Glutamatergic neuron (in vitro differentiated cells): ENCODE measurements at regions not wholly inside any gene's neighbourhood (a gene's known extent, or its start where the extent isn't known, plus 50 kb on each side); places are given as distances from the start of the nearest gene placed in this dataset.

Source experiments
- DNase-seq: peaks from one replicate; pipeline ENCODE4 v3.0.0; 2022
- H3K27ac Mint-ChIP-seq: one replicate; pipeline ENCODE4 v1.8.0; 2020; ENCODE audit warnings: mild to moderate bottlenecking, mixed read lengths, inconsistent platforms; ENCODE audit not compliant: unreplicated experiment
- H3K27me3 Mint-ChIP-seq: one replicate; pipeline ENCODE4 v1.8.0; 2020; ENCODE audit warnings: mild to moderate bottlenecking, moderate library complexity, mixed read lengths, inconsistent platforms; ENCODE audit not compliant: unreplicated experiment
- H3K36me3 Mint-ChIP-seq: one replicate; pipeline ENCODE4 v1.8.0; 2020; ENCODE audit warnings: mild to moderate bottlenecking, mixed read lengths, inconsistent platforms; ENCODE audit not compliant: unreplicated experiment
- H3K4me1 Mint-ChIP-seq: one replicate; pipeline ENCODE4 v1.8.0; 2020; ENCODE audit warnings: mild to moderate bottlenecking, low read depth, mixed read lengths, inconsistent platforms; ENCODE audit not compliant: unreplicated experiment
- H3K4me3 Mint-ChIP-seq: one replicate; pipeline ENCODE4 v1.8.0; 2020; ENCODE audit warnings: mild to moderate bottlenecking, mixed read lengths, inconsistent platforms; ENCODE audit not compliant: unreplicated experiment
- H3K9me3 Mint-ChIP-seq: one replicate; pipeline ENCODE4 v1.8.0; 2020; ENCODE audit warnings: mild to moderate bottlenecking, moderate library complexity, mixed read lengths, inconsistent platforms; ENCODE audit not compliant: unreplicated experiment
- TF ChIP-seq, protein P1 (sequence below): fragments of 200-600 bp; sonication (generic); IDR thresholded peaks from one replicate; pipeline ENCODE4 v1.5.0; 2021; ENCODE audit not compliant: partially characterized antibody, unreplicated experiment

DNA sequence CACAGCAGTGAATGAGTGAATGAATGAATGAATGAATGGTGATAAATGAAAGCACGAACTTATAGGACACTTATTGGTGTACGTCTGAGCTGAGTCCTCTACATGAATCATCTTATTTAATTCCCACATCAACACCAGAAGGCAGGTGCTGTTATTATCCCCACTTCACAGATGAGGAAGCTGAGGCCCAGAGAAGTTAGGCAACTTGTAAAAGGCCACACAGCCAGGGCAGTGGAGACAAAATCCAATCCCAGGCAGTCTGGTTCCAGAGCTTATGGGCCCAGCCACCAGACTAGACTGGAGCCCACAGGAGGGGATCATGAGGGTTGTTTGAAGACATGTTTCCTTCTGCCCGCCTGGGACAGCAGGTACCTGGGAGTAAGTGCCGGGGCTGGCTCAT is 364.0 kb downstream of the MN1 start:
- Mint-ChIP-seq H3K27ac (no peak overlapping the region), H3K27me3 (peaks cover 16% of the 10 kb centered on the region), H3K9me3 (peaks cover 5% of the 10 kb centered on the region), H3K4me3 (no peak overlapping the region), H3K4me1 (peaks cover 11% of the 10 kb centered on the region), H3K36me3 (peaks cover 5% of the 10 kb centered on the region)
- TF ChIP-seq, protein P1, sequence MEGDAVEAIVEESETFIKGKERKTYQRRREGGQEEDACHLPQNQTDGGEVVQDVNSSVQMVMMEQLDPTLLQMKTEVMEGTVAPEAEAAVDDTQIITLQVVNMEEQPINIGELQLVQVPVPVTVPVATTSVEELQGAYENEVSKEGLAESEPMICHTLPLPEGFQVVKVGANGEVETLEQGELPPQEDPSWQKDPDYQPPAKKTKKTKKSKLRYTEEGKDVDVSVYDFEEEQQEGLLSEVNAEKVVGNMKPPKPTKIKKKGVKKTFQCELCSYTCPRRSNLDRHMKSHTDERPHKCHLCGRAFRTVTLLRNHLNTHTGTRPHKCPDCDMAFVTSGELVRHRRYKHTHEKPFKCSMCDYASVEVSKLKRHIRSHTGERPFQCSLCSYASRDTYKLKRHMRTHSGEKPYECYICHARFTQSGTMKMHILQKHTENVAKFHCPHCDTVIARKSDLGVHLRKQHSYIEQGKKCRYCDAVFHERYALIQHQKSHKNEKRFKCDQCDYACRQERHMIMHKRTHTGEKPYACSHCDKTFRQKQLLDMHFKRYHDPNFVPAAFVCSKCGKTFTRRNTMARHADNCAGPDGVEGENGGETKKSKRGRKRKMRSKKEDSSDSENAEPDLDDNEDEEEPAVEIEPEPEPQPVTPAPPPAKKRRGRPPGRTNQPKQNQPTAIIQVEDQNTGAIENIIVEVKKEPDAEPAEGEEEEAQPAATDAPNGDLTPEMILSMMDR = no peak
- no peak for DNase-seq

DNA sequence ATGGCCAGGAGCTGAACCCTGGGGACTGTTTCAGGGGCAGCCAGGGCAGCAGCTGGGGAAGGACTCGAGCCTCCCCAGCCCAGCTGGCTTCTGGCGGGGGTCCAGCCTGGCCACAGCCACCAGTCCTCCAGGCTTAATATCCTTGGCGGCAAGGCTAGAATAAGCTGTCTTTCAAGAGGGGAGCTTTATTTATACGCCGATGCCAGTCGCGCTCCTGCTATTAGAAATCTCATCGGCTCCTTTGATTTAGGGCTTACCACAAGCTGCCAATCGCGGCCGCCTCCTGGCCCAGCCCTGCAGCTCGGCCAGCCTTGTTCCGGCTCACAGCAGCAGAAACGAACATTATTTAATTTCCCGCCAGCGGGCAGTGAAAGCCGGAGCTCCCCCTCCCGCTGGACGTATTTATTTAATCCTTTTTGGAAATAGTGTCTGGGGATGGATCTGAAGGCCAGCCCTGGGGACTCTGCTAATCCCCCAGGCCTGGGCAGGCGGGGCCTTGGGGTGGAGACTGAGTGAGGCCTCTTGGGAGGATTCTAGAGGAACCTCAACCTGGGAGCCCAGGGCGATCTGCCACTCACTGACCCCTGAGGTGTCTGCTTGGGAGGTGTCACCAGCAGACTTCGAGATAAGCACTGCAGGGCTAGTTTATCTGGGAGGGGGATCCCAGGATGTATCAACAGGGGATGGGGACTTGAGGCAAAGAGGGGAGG is 363.1 kb downstream of the MN1 start:
- Mint-ChIP-seq H3K9me3 (peaks cover 3% of the 10 kb centered on the region), H3K36me3 (no peaks in the 10 kb centered on the region), H3K27me3 (peaks cover 12% of the 10 kb centered on the region), H3K4me3 (no peak overlapping the region), H3K4me1 (peaks cover 11% of the 10 kb centered on the region), H3K27ac (no peak overlapping the region)
- TF ChIP-seq, protein P1 = no peak
- no peak for DNase-seq

DNA sequence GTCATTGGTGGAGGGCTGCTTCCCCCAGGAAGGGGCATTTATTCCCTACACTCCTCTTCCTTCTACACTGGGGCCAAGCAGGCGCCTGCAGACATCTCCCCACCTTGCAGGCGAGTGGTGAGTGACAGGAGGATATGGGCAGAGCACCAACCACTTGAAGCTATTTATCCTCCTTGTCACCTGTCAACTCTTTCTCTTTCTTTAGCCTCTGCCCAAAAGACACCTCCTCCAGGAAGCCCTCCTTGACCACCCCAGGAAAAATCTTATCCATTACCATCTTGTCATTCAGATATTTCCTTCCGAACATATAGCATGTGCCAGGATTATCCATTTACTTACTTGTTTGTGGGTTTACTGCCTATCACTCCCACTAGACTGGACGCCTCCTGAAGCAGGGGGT is 362.4 kb downstream of the MN1 start:
- Mint-ChIP-seq H3K27ac (no peak overlapping the region), H3K4me1 (peaks cover 11% of the 10 kb centered on the region), H3K9me3 (peaks cover 7% of the 10 kb centered on the region), H3K36me3 (no peaks in the 10 kb centered on the region), H3K4me3 (no peak overlapping the region), H3K27me3 (peaks cover 12% of the 10 kb centered on the region)
- DNase-seq = no peak
- TF ChIP-seq, protein P1 = no peak

DNA sequence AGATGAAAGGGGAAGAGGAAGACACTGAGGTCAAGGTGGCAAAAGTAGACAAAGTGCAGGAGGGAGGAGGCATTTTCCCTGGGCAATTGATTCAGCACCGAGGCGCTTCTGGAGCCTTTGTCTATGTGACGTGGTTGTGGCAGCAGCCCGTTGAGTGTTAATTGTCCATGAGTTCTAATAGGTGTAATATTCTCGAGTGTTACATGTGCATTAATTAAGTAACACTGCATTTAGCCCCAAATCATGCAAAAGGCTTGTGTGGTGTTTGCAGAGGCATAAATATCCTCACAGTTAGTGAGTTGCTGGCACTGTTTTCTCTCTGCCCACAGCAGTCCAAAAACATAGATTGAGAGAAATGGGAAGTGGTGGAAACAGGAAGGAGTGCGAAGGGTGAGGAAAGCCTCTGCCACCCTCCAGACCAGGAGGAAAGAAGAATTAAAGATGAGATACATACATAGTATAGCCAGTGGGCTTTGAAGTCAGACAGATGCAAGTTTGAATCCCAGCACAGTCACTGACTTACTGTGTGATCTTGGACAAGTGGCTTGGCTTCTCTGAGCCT is 361.2 kb downstream of the MN1 start:
- no peak overlapping the region for H3K4me3 Mint-ChIP-seq
- TF ChIP-seq, protein P1 = no peak

More for the DNA sequence above, 361.2 kb downstream of the MN1 start:
- no peak for DNase-seq
- H3K27me3 Mint-ChIP-seq = peaks cover 9% of the 10 kb centered on the region
- H3K27ac Mint-ChIP-seq = no peak overlapping the region
- peaks cover 11% of the 10 kb centered on the region for H3K4me1 Mint-ChIP-seq
- peaks cover 7% of the 10 kb centered on the region for H3K9me3 Mint-ChIP-seq
- H3K36me3 Mint-ChIP-seq = no peaks in the 10 kb centered on the region
